OCI-LY3 (cell line): ENCODE measurements at regions not wholly inside any gene's neighbourhood (a gene's known extent, or its start where the extent isn't known, plus 50 kb on each side); places are given as distances from the start of the nearest gene placed in this dataset.

Experiments
- H2AFZ ChIP-seq: fragments of 200-600, 300-600 bp; shearing (Covaris generic); 2 replicates; pipeline ENCODE4 v1.6.0; 2014; ENCODE audit warnings: antibody characterized with exemption, low read depth, low read length
- H3K27ac ChIP-seq: fragments of 200-600, 300-600 bp; sonication (generic); 2 replicates; pipeline ENCODE4 v1.5.1; 2014; ENCODE audit warnings: mild to moderate bottlenecking, low read length, moderate library complexity, mixed read lengths
- H3K27me3 ChIP-seq: fragments of 200-600, 300-600 bp; sonication (generic); 2 replicates; pipeline ENCODE4 v1.6.1; 2014; ENCODE audit warnings: low read depth, low read length, mixed read lengths
- H3K36me3 ChIP-seq: fragments of 200-600, 300-600 bp; sonication (generic); replicated peaks from 2 replicates; pipeline ENCODE3; 2014; ENCODE audit warnings: low read depth, low read length, mixed read lengths
- H3K4me1 ChIP-seq: fragments of 300-600, 200-600 bp; sonication (generic); 2 replicates; pipeline ENCODE4 v1.6.1; 2014; ENCODE audit warnings: low read length, mixed read lengths
- H3K4me2 ChIP-seq: fragments of 200-600, 300-600 bp; sonication (generic); 2 replicates; pipeline ENCODE4 v1.6.1; 2014; ENCODE audit warnings: low read length, mixed read lengths
- H3K4me3 ChIP-seq: fragments of 300-600, 200-600 bp; sonication (generic); 2 replicates; pipeline ENCODE4 v1.5.1; 2014; ENCODE audit warnings: antibody characterized with exemption, mild to moderate bottlenecking, low read length, moderate library complexity
- H3K79me2 ChIP-seq: fragments of 300-600, 200-600 bp; shearing (Covaris generic); 2 replicates; pipeline ENCODE4 v1.6.1; 2014; ENCODE audit warnings: mild to moderate bottlenecking, low read length, mixed read lengths
- H3K9ac ChIP-seq: fragments of 300-600, 200-600 bp; shearing (Covaris generic); 2 replicates; pipeline ENCODE4 v1.6.0; 2014; ENCODE audit warnings: mild to moderate bottlenecking, low read length, moderate library complexity
- H3K9me3 ChIP-seq: fragments of 200-600, 300-600 bp; shearing (Covaris generic); 2 replicates; pipeline ENCODE4 v1.6.1; 2014; ENCODE audit warnings: low read length, mixed read lengths; ENCODE audit not compliant: insufficient read depth
- H4K20me1 ChIP-seq: fragments of 200-600, 300-600 bp; sonication (generic); 2 replicates; pipeline ENCODE4 v1.6.1; 2016; ENCODE audit warnings: low read length, mixed read lengths; ENCODE audit not compliant: insufficient read depth
- EZH2phosphoT487 ChIP-seq: fragments of 200-600 bp; shearing (Covaris generic); IDR thresholded peaks from 2 replicates; pipeline ENCODE4 v1.6.1; 2018; ENCODE audit warnings: antibody characterized with exemption, mixed run types, low read depth
- TF ChIP-seq, protein P1 (sequence below): fragments of 200-600, 300-600 bp; sonication (generic); IDR thresholded peaks from 2 replicates; pipeline ENCODE4 v1.5.1; 2014; ENCODE audit warnings: antibody characterized with exemption, low read length, low read depth

GRCh38 chr2:236819275-236820002, 249.8 kb downstream of the ACKR3 start:
- Histone ChIP-seq H4K20me1 (no peaks in the 10 kb centered on the region), H3K9me3 (no peaks in the 10 kb centered on the region), H3K4me1 (no peaks in the 10 kb centered on the region), H3K79me2 (no peaks in the 10 kb centered on the region), H3K9ac (no peak overlapping the region), H3K4me2 (no peak overlapping the region), H3K4me3 (no peak overlapping the region), H3K27ac (no peak overlapping the region), H3K27me3 (no peaks in the 10 kb centered on the region), H2AFZ (no peak overlapping the region), H3K36me3 (no peaks in the 10 kb centered on the region)
- TF ChIP-seq, protein P1, sequence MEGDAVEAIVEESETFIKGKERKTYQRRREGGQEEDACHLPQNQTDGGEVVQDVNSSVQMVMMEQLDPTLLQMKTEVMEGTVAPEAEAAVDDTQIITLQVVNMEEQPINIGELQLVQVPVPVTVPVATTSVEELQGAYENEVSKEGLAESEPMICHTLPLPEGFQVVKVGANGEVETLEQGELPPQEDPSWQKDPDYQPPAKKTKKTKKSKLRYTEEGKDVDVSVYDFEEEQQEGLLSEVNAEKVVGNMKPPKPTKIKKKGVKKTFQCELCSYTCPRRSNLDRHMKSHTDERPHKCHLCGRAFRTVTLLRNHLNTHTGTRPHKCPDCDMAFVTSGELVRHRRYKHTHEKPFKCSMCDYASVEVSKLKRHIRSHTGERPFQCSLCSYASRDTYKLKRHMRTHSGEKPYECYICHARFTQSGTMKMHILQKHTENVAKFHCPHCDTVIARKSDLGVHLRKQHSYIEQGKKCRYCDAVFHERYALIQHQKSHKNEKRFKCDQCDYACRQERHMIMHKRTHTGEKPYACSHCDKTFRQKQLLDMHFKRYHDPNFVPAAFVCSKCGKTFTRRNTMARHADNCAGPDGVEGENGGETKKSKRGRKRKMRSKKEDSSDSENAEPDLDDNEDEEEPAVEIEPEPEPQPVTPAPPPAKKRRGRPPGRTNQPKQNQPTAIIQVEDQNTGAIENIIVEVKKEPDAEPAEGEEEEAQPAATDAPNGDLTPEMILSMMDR = no peak
- TF ChIP-seq EZH2phosphoT487 = no peak

GRCh38 chr2:236820763-236821344, 251.2 kb downstream of the ACKR3 start:
- Histone ChIP-seq H3K27me3 (no peaks in the 10 kb centered on the region), H3K79me2 (no peaks in the 10 kb centered on the region), H4K20me1 (no peaks in the 10 kb centered on the region), H3K4me1 (no peaks in the 10 kb centered on the region), H3K4me3 (no peak overlapping the region), H3K27ac (no peak overlapping the region), H3K4me2 (no peak overlapping the region), H2AFZ (no peak overlapping the region), H3K36me3 (no peaks in the 10 kb centered on the region), H3K9me3 (no peaks in the 10 kb centered on the region), H3K9ac (no peak overlapping the region)
- TF ChIP-seq, protein P1 = no peak
- no peak for TF ChIP-seq EZH2phosphoT487

GRCh38 chr2:236823041-236823629, 253.5 kb downstream of the ACKR3 start:
- H3K9ac ChIP-seq = no peak overlapping the region
- no peaks in the 10 kb centered on the region for H3K79me2 ChIP-seq
- H3K36me3 ChIP-seq = no peaks in the 10 kb centered on the region
- no peaks in the 10 kb centered on the region for H3K27me3 ChIP-seq
- H2AFZ ChIP-seq = no peak overlapping the region
- H3K9me3 ChIP-seq = no peaks in the 10 kb centered on the region
- no peak overlapping the region for H3K4me2 ChIP-seq
- H3K4me3 ChIP-seq = no peak overlapping the region
- H3K27ac ChIP-seq = no peak overlapping the region
- H4K20me1 ChIP-seq = no peaks in the 10 kb centered on the region
- H3K4me1 ChIP-seq = no peaks in the 10 kb centered on the region
- TF ChIP-seq, protein P1 = no peak
- no peak for TF ChIP-seq EZH2phosphoT487

DNA sequence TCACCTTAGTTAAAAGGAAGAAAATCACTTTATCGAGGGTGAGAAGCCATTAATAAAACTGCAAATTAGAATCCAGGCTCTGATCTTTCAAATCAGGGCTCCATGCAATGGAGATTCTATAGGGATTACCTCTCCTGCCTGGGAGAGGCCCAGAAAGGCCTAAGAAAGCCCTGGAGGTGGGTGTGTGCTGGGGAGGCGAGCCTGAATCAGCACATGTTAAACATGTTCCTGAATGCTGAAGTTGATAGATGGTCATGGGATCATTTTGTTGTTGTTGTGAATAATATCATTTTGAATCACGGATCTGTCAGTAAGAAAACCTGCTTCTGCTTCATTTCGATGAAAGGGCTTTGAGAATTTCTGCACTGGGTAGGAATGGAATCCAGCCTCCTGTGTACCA, 254.3 kb downstream of the ACKR3 start:
- H3K27ac ChIP-seq = no peak overlapping the region
- H3K79me2 ChIP-seq = no peaks in the 10 kb centered on the region
- no peak overlapping the region for H3K9ac ChIP-seq
- no peak overlapping the region for H2AFZ ChIP-seq
- no peaks in the 10 kb centered on the region for H3K9me3 ChIP-seq
- no peaks in the 10 kb centered on the region for H3K4me1 ChIP-seq
- H3K27me3 ChIP-seq = no peaks in the 10 kb centered on the region
- no peaks in the 10 kb centered on the region for H3K36me3 ChIP-seq
- no peaks in the 10 kb centered on the region for H4K20me1 ChIP-seq
- no peak overlapping the region for H3K4me3 ChIP-seq
- TF ChIP-seq, protein P1 = no peak
- no peak for TF ChIP-seq EZH2phosphoT487
- no peak overlapping the region for H3K4me2 ChIP-seq
